GM19193 (cell line): ENCODE measurements at regions not wholly inside any gene's neighbourhood (a gene's known extent, or its start where the extent isn't known, plus 50 kb on each side); places are given as distances from the start of the nearest gene placed in this dataset.

Experiments used
- POLR2A ChIP-seq: IDR thresholded peaks from 4 replicates; pipeline ENCODE4 v1.6.1; 2011; ENCODE audit not compliant: insufficient read depth, insufficient read length; ENCODE audit errors: extremely low read depth

DNA sequence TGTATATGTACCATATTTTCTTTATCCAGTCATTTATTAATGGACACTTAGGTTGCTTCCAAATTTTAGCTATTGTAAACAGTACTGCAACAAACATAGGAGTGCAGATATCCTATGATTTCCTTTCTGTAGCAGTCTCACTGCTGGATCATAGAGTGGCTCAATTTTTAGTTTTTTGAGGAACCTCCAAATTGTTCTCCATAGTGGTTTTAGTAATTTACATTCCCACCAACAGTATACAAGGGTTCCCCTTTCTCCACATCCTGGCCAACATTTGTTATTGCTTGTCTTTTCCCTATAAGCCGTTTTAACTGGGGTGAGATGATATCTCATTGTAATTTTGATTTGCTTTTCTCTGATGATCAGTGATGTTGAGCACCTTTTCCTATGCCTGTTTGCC is 114.3 kb downstream of the TMEM17 start:
- no peak for TF ChIP-seq POLR2A

GRCh38 chr2:62383846-62384245 is 122.1 kb downstream of the TMEM17 start:
- TF ChIP-seq POLR2A, result no peak

GRCh38 chr2:62382757-62383156 is 123.2 kb downstream of the TMEM17 start:
- TF ChIP-seq POLR2A, result no peak

- TF ChIP-seq POLR2A, result no peak
Observed at GRCh38 chr2:62382122-62382521, 123.9 kb downstream of the TMEM17 start.

- no peak for TF ChIP-seq POLR2A
Observed at GRCh38 chr2:62381656-62382055, 124.3 kb downstream of the TMEM17 start.

DNA sequence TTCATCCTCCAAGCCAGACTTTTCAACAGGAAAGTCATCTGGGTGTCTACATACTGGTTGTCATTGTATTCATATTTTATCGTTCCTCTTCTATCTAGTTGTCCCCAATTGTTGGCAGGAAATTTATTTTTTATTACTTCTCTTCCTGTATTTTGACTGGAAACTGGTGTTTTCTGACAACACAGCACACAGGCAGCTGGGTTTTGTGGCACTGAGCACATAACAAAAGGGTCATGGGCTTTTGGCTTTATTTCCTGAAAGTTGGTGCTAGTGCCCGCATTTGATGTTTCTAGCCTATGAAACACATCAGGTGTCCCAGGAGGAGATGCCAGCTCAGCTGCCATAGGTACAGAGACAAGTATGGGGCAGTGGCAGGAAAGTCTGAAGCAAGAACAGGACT is 126.4 kb downstream of the TMEM17 start:
- TF ChIP-seq POLR2A, result no peak

DNA sequence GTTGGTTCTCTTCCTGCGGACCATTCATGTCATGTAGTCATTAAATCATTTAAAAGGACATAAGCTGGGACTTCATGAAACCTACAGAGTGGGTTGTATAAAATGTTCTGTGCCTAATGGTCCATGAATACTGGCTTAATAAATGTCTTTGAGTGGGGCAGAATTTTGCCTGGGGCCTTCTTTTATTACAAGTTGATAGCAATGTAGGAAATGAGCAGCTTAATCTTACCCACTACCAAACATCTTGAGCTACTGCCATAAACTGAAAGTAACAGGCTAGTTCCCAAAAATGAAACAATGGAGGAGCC is 130.9 kb downstream of the TMEM17 start:
- TF ChIP-seq POLR2A, result no peak

- TF ChIP-seq POLR2A, result no peak
Observed at GRCh38 chr2:62374301-62375112, 131.5 kb downstream of the TMEM17 start.

DNA sequence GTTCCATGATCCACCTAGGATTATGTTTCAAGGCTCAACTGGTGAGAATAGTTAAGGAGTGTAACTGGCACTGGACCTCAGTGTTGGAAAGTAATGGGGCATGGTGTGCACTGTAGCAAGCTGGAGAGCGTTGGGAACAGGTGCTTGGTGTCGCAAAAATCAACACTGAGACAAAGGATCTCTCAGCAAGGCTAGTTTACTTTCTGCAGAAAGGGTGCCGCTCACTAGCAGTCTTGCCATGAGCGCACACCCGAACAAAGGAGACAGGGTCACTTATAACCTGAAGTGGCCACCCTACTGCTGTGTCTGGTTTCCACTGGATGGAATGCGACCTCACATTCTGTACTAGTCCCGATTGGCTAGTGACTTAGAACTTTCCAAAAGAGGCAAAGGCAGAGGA is 133.2 kb downstream of the TMEM17 start:
- no peak for TF ChIP-seq POLR2A

DNA sequence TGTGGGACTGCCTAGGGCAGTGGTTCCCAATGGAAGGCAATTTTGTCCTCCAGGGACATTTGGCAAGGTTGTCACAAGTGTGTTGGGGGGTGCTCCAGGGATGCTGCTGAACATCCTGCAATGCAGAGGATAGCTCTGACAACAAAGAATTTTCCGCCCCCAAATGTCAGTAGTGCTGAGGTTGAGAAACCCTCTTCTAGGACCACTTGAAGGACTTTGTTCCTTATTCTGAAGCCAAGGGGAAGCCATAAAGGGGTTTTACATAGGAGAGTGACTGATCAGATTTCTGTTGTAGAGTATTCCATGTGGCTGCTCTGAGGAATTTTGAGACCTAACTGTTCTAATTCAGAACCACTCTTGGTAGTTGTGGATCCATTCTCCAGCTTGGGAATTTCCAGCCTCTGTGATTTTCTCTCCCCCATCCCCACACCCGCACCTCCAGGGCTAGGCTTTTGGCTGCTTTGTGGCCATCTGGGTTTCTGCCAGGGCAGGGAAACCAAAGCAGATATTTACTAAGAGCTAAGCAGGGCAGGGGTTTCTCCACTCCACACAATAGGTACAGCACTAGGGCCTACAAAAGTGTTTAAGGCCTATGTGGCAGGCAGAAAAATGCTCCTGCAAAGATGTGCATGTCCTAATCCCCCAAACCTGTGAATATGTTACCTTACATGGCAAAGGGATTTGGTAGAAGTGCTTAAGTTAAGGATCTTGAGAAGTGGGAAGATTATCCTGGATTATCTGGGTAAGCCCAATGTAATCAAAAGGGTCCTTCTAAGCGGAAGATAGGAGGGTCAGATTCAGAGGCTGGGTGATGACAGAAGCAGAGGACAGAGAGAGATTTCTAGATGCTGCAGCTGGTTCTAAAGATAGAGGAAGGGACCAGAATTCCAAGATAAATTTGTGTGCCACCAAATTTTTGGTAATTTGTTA is 135.4 kb downstream of the TMEM17 start:
- no peak for TF ChIP-seq POLR2A

- no peak for TF ChIP-seq POLR2A
Observed at GRCh38 chr2:62369541-62370202, 136.3 kb downstream of the TMEM17 start.

DNA sequence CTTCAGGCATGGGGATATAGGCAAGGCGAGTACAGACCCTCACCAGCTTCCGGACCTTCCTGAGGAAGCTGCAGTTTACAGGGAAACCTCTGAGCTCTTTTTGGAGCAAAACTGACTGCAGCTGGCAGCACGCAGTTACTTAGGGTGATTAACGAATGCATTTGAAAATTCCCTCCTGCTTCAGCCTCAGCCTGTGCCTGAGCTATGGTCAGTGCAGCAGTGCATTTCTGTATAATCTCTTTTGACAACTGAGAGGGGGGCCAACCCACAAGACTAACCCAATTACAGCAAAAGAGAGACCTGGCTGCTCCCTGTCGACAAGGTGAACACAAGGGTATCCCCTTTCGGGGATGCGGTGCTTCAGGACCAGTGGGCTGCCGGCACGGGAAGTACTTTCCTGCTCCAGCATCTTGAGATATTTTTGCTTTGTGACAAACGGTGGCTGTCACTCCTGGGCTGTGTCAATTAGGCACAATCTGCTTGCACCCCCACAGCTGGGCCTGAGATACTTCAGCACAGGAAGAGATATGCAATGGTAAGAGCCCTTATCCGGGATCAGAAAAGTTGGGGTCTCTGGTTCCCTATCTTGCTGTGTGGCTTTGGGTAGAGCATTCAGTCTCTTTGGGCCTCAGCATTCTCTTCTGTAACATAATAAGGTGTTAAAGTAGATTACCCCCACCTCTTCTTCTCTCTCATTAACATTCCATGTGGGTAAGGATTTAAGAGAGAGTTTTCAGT is 141.0 kb downstream of the TMEM17 start:
- no peak for TF ChIP-seq POLR2A

DNA sequence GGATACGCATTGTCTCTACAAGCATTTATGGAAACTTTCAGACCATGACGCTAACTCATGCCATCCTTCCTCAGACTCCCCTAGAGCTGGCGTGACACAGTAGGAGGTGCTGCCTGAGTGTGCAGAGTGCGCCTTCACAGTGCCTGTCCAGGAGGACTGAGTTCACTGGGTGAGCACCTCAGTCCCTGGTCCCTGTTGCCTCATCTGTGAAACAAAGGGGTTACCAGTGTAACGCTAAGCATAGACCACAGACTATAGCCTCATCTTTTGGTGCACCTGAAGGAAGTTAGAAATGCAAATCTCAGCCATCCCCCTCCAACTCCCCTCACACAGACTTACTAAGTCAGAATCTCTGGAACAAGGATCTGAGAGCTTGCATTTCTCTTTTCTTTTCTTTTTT is 142.8 kb downstream of the TMEM17 start:
- no peak for TF ChIP-seq POLR2A

GRCh38 chr2:62362561-62362960 is 143.4 kb downstream of the TMEM17 start:
- TF ChIP-seq POLR2A, result no peak

DNA sequence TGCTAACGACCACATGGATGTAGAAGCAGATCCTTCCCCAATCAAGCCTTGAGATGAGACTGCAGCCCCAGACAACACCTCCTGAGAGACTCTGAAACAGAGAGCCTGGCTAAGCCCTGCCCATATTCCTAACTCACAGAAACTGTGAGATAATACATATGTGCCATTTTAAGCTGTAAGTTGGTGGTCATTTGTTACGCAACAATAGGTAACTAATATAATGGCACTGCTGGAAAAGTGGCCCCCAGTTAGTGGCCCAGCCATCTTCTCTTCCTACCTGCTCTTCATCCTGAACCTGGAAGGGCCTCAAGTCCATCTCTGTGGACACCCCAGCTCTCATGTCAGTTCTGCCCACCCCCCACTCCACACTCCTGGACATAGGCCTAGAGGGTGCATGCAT is 144.0 kb downstream of the TMEM17 start:
- no peak for TF ChIP-seq POLR2A
